HEK293T (cell line): ENCODE measurements at regions not wholly inside any gene's neighbourhood (a gene's known extent, or its start where the extent isn't known, plus 50 kb on each side); places are given as distances from the start of the nearest gene placed in this dataset.

Source experiments
- NFRKB ChIP-seq: fragments of 450-650 bp; IDR thresholded peaks from 2 replicates; pipeline ENCODE4 v1.6.1; 2016; ENCODE audit warnings: mild to moderate bottlenecking, moderate library complexity
- TF ChIP-seq, protein P1 (sequence below): fragments of 450-650 bp; IDR thresholded peaks from 2 replicates; pipeline ENCODE4 v1.6.1; 2016

- TF ChIP-seq, protein P1, sequence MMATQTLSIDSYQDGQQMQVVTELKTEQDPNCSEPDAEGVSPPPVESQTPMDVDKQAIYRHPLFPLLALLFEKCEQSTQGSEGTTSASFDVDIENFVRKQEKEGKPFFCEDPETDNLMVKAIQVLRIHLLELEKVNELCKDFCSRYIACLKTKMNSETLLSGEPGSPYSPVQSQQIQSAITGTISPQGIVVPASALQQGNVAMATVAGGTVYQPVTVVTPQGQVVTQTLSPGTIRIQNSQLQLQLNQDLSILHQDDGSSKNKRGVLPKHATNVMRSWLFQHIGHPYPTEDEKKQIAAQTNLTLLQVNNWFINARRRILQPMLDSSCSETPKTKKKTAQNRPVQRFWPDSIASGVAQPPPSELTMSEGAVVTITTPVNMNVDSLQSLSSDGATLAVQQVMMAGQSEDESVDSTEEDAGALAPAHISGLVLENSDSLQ: no peak
- no peak for TF ChIP-seq NFRKB
These were observed 393.8 kb downstream of the AASDHPPT start for GRCh38 chr11:106471276-106471675.
